ENCODE measurements at regions not wholly inside any gene's neighbourhood (a gene's known extent, or its start where the extent isn't known, plus 50 kb on each side); places are given as distances from the start of the nearest gene placed in this dataset.
A peak's percentile ranks its signal among the peaks of the same experiment; 100 is the strongest.

- no peaks in the 10 kb centered on the region for H3K9me3 Mint-ChIP-seq
- no peak for TF ChIP-seq CTCF (IDR thresholded peaks at IDR 0.05; ENCODE audit: unreplicated experiment in 3 of 3)
- peaks cover under 1% of the 10 kb centered on the region for H3K4me1 Mint-ChIP-seq
- no peaks in the 10 kb centered on the region for H3K36me3 Mint-ChIP-seq (ENCODE audit: low read depth)
- H3K27ac Mint-ChIP-seq, result peak overlapping the region in 1 of 3 experiments; percentile 5
- peaks cover 4% of the 10 kb centered on the region for H3K27me3 Mint-ChIP-seq (ENCODE audit: low read depth)
- H3K4me3 Mint-ChIP-seq, result no peak overlapping the region
Measured at GRCh38 chr2:46825939-46826568, 89.6 kb downstream of the MCFD2 start.

GRCh38 chr2:46825231-46825938 lies 90.2 kb downstream of the MCFD2 start:
- no peaks in the 10 kb centered on the region for H3K36me3 Mint-ChIP-seq (ENCODE audit: low read depth)
- no peak overlapping the region for H3K27ac Mint-ChIP-seq
- H3K4me3 Mint-ChIP-seq, result no peak overlapping the region
- peaks cover 4% of the 10 kb centered on the region for H3K27me3 Mint-ChIP-seq (ENCODE audit: low read depth)
- H3K4me1 Mint-ChIP-seq, result no peaks in the 10 kb centered on the region
- no peak for TF ChIP-seq CTCF (IDR thresholded peaks at IDR 0.05; ENCODE audit: unreplicated experiment in 3 of 3)
- no peaks in the 10 kb centered on the region for H3K9me3 Mint-ChIP-seq

GRCh38 chr2:46824611-46825010 lies 91.0 kb downstream of the MCFD2 start:
- peaks cover 4% of the 10 kb centered on the region for H3K27me3 Mint-ChIP-seq (ENCODE audit: low read depth)
- H3K4me3 Mint-ChIP-seq, result no peak overlapping the region
- no peaks in the 10 kb centered on the region for H3K36me3 Mint-ChIP-seq (ENCODE audit: low read depth)
- H3K9me3 Mint-ChIP-seq, result peaks cover 2% of the 10 kb centered on the region
- no peak for TF ChIP-seq CTCF (IDR thresholded peaks at IDR 0.05; ENCODE audit: unreplicated experiment in 3 of 3)
- peak overlapping the region in 1 of 3 experiments; percentile 13 for H3K27ac Mint-ChIP-seq
- H3K4me1 Mint-ChIP-seq, result no peaks in the 10 kb centered on the region

- peaks cover 2% of the 10 kb centered on the region for H3K9me3 Mint-ChIP-seq
- no peak for TF ChIP-seq CTCF (IDR thresholded peaks at IDR 0.05; ENCODE audit: unreplicated experiment in 3 of 3)
- no peak overlapping the region for H3K4me3 Mint-ChIP-seq
- H3K27ac Mint-ChIP-seq, result no peak overlapping the region
- H3K27me3 Mint-ChIP-seq (ENCODE audit: low read depth), result peaks cover 7% of the 10 kb centered on the region
- no peaks in the 10 kb centered on the region for H3K36me3 Mint-ChIP-seq (ENCODE audit: low read depth)
- H3K4me1 Mint-ChIP-seq, result peaks cover 6% of the 10 kb centered on the region
Measured at GRCh38 chr2:46821600-46821999, 94.0 kb downstream of the MCFD2 start.

- Mint-ChIP-seq H3K4me3 (no peak overlapping the region), H3K4me1 (peaks cover 26% of the 10 kb centered on the region), H3K9me3 (peaks cover 2% of the 10 kb centered on the region), H3K27me3 (ENCODE audit: low read depth) (peaks cover 7% of the 10 kb centered on the region), H3K36me3 (ENCODE audit: low read depth) (no peaks in the 10 kb centered on the region), H3K27ac (no peak overlapping the region)
- TF ChIP-seq CTCF (IDR thresholded peaks at IDR 0.05; ENCODE audit: unreplicated experiment in 3 of 3), result no peak
Measured at GRCh38 chr2:46818819-46819218, 96.8 kb downstream of the MCFD2 start.
